DND-41 (cell line): ENCODE measurements at regions not wholly inside any gene's neighbourhood (a gene's known extent, or its start where the extent isn't known, plus 50 kb on each side); places are given as distances from the start of the nearest gene placed in this dataset.

ENCODE experiments used
- ATAC-seq: fragments of 200-7000 bp; cut with Tn5 transposase; 3 replicates; pipeline ENCODE4 v1.9.1; 2021; ENCODE audit warnings: low read depth; ENCODE audit not compliant: insufficient read depth
- DNase-seq: peaks from one replicate; pipeline ENCODE4 v3.0.0-alpha.2; 2020
- H2AFZ ChIP-seq: 2 replicates; pipeline ENCODE4 v1.6.0; 2012; ENCODE audit warnings: low read depth, low read length
- H3K27ac ChIP-seq: 2 replicates; pipeline ENCODE4 v1.5.1; 2012; ENCODE audit warnings: low read length, inconsistent platforms
- H3K27me3 ChIP-seq: fragments of 200-600 bp; sonication (generic); 2 replicates; pipeline ENCODE4 v1.6.0; 2012; ENCODE audit warnings: low read length, mild to moderate bottlenecking, inconsistent platforms; ENCODE audit not compliant: insufficient read depth, poor library complexity
- H3K36me3 ChIP-seq: 2 replicates; pipeline ENCODE4 v1.5.1; 2012; ENCODE audit warnings: low read length, inconsistent platforms; ENCODE audit not compliant: insufficient read depth
- H3K4me1 ChIP-seq: 2 replicates; pipeline ENCODE4 v1.5.1; 2012; ENCODE audit warnings: mild to moderate bottlenecking, low read length; ENCODE audit not compliant: insufficient read depth
- H3K4me2 ChIP-seq: 2 replicates; pipeline ENCODE4 v1.6.0; 2012; ENCODE audit warnings: mild to moderate bottlenecking, moderate library complexity, low read length, inconsistent platforms; ENCODE audit not compliant: insufficient read depth
- H3K4me3 ChIP-seq, 2 experiments: fragments of 200-600 bp in 1 of 2; shearing (Covaris generic) in 1 of 2; 2 replicates each; pipeline ENCODE4 v1.5.1; 2012 to 2016; ENCODE audit warnings: inconsistent platforms in 2 of 2, low read length in 2 of 2, mild to moderate bottlenecking in 2 of 2, low read depth in 1 of 2, moderate library complexity in 1 of 2
- H3K79me2 ChIP-seq: 2 replicates; pipeline ENCODE4 v1.6.0; 2012; ENCODE audit warnings: low read length, inconsistent platforms; ENCODE audit not compliant: insufficient read depth
- H3K9ac ChIP-seq: 2 replicates; pipeline ENCODE4 v1.6.0; 2012; ENCODE audit warnings: low read depth, mild to moderate bottlenecking, inconsistent platforms, low read length, moderate library complexity
- H3K9me3 ChIP-seq: 2 replicates; pipeline ENCODE4 v1.5.1; 2012; ENCODE audit warnings: low read length, moderate library complexity, mild to moderate bottlenecking, inconsistent platforms; ENCODE audit not compliant: insufficient read depth, severe bottlenecking
- H4K20me1 ChIP-seq: 2 replicates; pipeline ENCODE4 v1.6.0; 2012; ENCODE audit warnings: low read length; ENCODE audit not compliant: insufficient read depth
- CTCF ChIP-seq: IDR thresholded peaks from 2 replicates; pipeline ENCODE4 v1.5.1; 2012; ENCODE audit warnings: borderline replicate concordance, low read length, moderate library complexity, mild to moderate bottlenecking; ENCODE audit not compliant: poor library complexity, severe bottlenecking; ENCODE audit errors: extremely low read depth
- EZH2 ChIP-seq: IDR thresholded peaks from 3 replicates; pipeline ENCODE4 v1.6.1; 2012; ENCODE audit warnings: borderline replicate concordance, low read depth, mild to moderate bottlenecking, moderate library complexity, low read length, inconsistent platforms; ENCODE audit not compliant: severe bottlenecking

GRCh38 chr2:234296991-234297390, 199.9 kb downstream of the ARL4C start:
- no peaks in the 10 kb centered on the region for H3K36me3 ChIP-seq
- no peaks in the 10 kb centered on the region for H3K27me3 ChIP-seq
- no peaks in the 10 kb centered on the region for H4K20me1 ChIP-seq
- no peak overlapping the region for H3K9ac ChIP-seq
- no peaks in the 10 kb centered on the region for H3K79me2 ChIP-seq
- ATAC-seq: no peak
- no peak overlapping the region for H2AFZ ChIP-seq
- peak overlapping the region; percentile 34 for H3K27ac ChIP-seq
- H3K4me2 ChIP-seq: no peak overlapping the region
- no peak for DNase-seq
- TF ChIP-seq EZH2: no peak
- H3K9me3 ChIP-seq: no peaks in the 10 kb centered on the region
- H3K4me1 ChIP-seq: peaks cover 54% of the 10 kb centered on the region
- no peak overlapping the region for H3K4me3 ChIP-seq

GRCh38 chr2:234293973-234294372, 202.9 kb downstream of the ARL4C start:
- peak overlapping the region; percentile 66 for H3K9ac ChIP-seq
- no peaks in the 10 kb centered on the region for H3K9me3 ChIP-seq
- no peaks in the 10 kb centered on the region for H4K20me1 ChIP-seq
- H3K27ac ChIP-seq: peak overlapping the region; percentile 99
- ATAC-seq (peak; percentile 29), DNase-seq (peak; percentile 85)
- peak overlapping the region; percentile 4 for H2AFZ ChIP-seq
- TF ChIP-seq EZH2: no peak
- peak; percentile 71 for TF ChIP-seq CTCF
- H3K79me2 ChIP-seq: peaks cover 4% of the 10 kb centered on the region
- H3K4me2 ChIP-seq: peak overlapping the region; percentile 61
- H3K4me3 ChIP-seq: peak overlapping the region in 1 of 2 experiments; percentile 5; a peak in 1 of 4 replicates
- no peaks in the 10 kb centered on the region for H3K27me3 ChIP-seq
- H3K4me1 ChIP-seq: peaks cover 84% of the 10 kb centered on the region
- no peaks in the 10 kb centered on the region for H3K36me3 ChIP-seq

- Histone ChIP-seq H3K4me3 (peak overlapping the region in 1 of 2 experiments; percentile 18; a peak in 1 of 4 replicates), H3K9ac (peak overlapping the region; percentile 66), H3K27me3 (no peaks in the 10 kb centered on the region), H3K27ac (peak overlapping the region; percentile 99), H3K4me1 (peaks cover 84% of the 10 kb centered on the region), H3K9me3 (no peaks in the 10 kb centered on the region), H3K36me3 (no peaks in the 10 kb centered on the region), H2AFZ (no peak overlapping the region), H3K79me2 (peaks cover 6% of the 10 kb centered on the region), H4K20me1 (no peaks in the 10 kb centered on the region), H3K4me2 (peak overlapping the region; percentile 61)
- DNase-seq (no peak), ATAC-seq (no peak)
- no peak for TF ChIP-seq CTCF
- TF ChIP-seq EZH2: no peak
Observed at GRCh38 chr2:234292962-234293243, 204.0 kb downstream of the ARL4C start.

GRCh38 chr2:234292205-234292961, 204.5 kb downstream of the ARL4C start:
- H3K27ac ChIP-seq: peak overlapping the region; percentile 99
- TF ChIP-seq CTCF: no peak
- no peak for TF ChIP-seq EZH2
- peaks cover 89% of the 10 kb centered on the region for H3K4me1 ChIP-seq
- no peaks in the 10 kb centered on the region for H3K9me3 ChIP-seq
- DNase-seq (peak; percentile 86), ATAC-seq (peak; percentile 71)
- H3K27me3 ChIP-seq: no peaks in the 10 kb centered on the region
- peak overlapping the region; percentile 61 for H3K4me2 ChIP-seq
- peak overlapping the region; percentile 66 for H3K9ac ChIP-seq
- no peak overlapping the region for H2AFZ ChIP-seq
- peak overlapping the region in 1 of 2 experiments; percentile 47; a peak in 2 of 4 replicates for H3K4me3 ChIP-seq
- no peaks in the 10 kb centered on the region for H3K36me3 ChIP-seq
- H3K79me2 ChIP-seq: peaks cover 6% of the 10 kb centered on the region
- no peaks in the 10 kb centered on the region for H4K20me1 ChIP-seq
